ENCODE measurements at regions not wholly inside any gene's neighbourhood (a gene's known extent, or its start where the extent isn't known, plus 50 kb on each side); places are given as distances from the start of the nearest gene placed in this dataset.

DNA sequence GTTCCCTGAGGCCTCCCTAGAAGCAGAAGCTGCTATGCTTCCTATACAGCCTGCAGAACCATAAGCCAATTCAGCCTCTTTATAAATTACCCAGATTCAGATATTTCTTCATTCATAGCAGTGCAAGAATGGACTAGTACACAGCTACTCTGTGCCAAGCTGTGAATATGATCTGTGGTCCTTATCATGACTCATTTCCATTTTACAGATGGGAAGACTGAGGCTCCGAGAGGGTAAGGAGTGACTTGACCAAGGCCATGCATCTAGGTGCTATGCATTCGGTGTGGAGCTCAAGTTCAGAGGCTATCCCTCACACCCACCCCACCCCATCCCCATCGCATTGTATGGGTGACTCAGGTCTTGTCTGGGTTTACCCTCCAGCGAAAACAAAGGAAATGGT lies 52.3 kb upstream of the DISP3 start:
- TF ChIP-seq POLR2A (IDR thresholded peaks at IDR 0.05) (no peak), CTCF (IDR thresholded peaks at IDR 0.05) (no peak), POLR2AphosphoS5 (IDR thresholded peaks at IDR 0.05) (no peak), EP300 (IDR thresholded peaks at IDR 0.05) (no peak)
